ENCODE measurements at regions not wholly inside any gene's neighbourhood (a gene's known extent, or its start where the extent isn't known, plus 50 kb on each side); places are given as distances from the start of the nearest gene placed in this dataset.

GRCh38 chr14:97217111-97217885 lies 420.1 kb downstream of the VRK1 start:
- DNase-seq: no peak

DNA sequence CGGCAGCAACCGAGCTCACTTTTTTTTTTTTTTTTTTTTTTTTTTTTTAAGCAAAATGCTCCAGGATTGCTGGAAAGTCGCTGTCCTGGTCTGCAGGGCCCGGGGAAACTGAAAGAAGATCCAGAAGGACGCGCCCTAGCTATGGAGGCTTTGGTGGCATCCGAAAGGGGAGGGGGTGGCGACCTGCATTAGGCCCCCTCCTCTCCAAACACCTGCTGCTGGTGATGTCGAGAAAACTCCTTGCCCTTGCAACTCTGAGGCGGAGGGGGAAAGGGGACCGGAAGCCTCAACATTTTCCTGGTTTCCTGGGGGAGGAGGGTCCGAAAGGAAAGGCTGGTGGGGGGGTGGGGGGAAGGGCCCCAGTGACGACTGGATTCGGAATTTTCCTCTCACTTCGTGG lies 421.1 kb downstream of the VRK1 start:
- DNase-seq: peak in 1 of 2 experiments; percentile 20

DNA sequence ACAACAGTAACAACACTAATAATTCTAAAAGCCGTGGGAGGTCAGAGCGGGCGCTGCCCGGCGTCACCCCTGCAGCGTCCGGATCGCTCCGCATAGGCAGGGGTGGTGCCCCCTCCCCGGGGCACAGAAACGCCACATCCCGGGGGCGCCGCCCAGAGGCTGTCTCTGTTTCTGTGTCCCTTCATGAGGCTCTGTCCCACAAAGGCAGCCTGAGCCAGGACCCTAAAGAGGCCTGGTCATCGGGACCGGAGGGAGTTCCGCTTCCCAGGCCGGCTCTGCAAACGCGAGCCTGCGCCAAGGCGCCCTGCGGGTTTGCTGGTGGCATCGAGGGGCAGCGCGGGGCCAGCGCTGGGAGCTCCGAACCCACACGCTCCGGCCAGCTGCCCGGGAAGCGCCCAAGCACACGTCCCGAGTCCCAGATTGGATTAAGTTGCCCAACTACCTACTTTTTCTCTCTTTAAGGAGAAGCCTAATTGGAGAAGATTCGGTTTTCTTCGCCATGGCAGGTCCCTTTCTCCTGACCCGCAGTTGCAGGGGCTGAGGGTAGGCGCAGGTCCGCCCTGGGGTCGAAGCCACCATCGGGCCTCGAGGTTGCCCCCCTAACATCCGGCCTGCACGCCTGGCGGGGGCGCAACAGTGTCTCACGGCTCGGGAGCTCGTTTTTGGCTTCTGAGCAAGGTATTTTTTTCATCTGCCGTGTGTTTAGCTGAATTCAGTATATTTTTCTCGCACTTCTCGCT lies 421.7 kb downstream of the VRK1 start:
- DNase-seq: peak; percentile 50 to 60

DNA sequence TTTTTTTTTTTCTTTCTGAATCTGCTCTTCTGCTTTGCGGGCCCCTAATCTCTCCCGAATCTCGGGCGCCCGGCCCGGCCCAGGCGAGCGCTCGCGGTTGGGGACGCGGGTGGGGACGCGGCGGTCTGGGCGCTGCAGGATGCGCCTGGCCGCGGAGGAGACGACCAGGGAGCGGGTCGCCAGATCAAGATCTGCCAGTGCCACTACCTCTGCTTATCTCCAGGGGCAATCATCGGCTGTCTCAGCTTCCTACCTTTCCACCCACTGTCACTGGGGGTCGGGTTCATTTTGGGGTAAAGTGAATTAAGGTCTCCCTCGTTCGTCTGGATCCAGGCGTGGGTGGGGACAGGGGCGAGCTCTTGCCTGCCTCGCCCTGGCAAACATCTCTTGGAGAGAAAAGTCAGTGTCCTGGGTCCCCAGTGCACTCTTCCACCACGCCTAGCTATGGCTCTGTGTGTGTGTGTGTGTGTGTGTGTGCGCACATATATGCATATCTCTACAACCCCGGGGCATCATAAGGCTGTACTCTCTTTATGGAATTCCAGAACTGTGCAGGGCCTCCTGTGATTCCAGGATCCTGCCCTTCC lies 422.3 kb downstream of the VRK1 start:
- peak; percentile 39 to 41 for DNase-seq

GRCh38 chr14:97221572-97222285 lies 424.5 kb downstream of the VRK1 start:
- DNase-seq: no peak

GRCh38 chr14:97224016-97224415 lies 426.8 kb downstream of the VRK1 start:
- DNase-seq: no peak

DNA sequence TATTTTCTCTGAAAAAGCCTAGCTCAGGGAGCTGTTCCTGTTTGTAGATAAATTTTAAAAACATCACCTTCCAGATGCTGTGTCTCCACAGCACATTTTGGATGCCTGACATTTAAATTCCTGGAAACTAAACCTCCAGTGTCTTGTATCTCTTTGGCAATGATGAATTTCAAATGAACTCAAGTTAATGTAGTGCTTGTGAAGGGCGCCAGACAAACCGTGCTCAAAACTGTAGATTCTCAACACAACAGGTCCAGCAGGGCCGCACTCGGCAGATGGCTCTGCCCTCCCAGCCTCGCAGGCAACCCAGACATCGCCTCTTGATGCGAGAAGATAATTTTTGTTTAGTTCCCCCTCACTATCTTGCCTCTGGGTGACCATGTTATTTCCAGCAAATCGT lies 432.9 kb downstream of the VRK1 start:
- no peak for DNase-seq

- DNase-seq: no peak
Observed at GRCh38 chr14:97233319-97233985, 436.3 kb downstream of the VRK1 start.

GRCh38 chr14:97246648-97247047 lies 449.5 kb downstream of the VRK1 start:
- DNase-seq: no peak

- DNase-seq: no peak
Observed at GRCh38 chr14:97248973-97249372, 451.8 kb downstream of the VRK1 start.

DNA sequence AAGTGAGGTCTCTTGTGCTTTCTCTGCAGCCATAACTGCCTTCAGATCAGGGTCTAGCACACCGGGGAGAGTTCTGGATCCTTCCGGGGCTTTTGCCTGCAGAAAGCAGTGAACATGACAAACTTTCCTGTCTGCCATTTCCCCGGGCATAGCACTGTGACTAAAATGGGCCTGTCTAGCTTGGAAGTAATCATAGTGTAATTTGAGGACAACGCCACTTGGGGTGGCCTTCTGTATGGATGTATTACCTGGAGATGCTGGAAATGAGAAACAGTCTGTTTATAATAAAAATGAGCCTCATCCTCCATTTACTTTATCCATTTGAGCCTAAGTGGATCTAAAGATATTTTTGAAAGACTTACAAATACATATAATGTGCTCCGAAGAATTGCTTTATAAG lies 453.7 kb downstream of the VRK1 start:
- DNase-seq: no peak

GRCh38 chr14:97251491-97252155 lies 454.4 kb downstream of the VRK1 start:
- no peak for DNase-seq

GRCh38 chr14:97253756-97254155 lies 456.6 kb downstream of the VRK1 start:
- no peak for DNase-seq

- no peak for DNase-seq
Observed at GRCh38 chr14:97262336-97262735, 465.2 kb downstream of the VRK1 start.

DNA sequence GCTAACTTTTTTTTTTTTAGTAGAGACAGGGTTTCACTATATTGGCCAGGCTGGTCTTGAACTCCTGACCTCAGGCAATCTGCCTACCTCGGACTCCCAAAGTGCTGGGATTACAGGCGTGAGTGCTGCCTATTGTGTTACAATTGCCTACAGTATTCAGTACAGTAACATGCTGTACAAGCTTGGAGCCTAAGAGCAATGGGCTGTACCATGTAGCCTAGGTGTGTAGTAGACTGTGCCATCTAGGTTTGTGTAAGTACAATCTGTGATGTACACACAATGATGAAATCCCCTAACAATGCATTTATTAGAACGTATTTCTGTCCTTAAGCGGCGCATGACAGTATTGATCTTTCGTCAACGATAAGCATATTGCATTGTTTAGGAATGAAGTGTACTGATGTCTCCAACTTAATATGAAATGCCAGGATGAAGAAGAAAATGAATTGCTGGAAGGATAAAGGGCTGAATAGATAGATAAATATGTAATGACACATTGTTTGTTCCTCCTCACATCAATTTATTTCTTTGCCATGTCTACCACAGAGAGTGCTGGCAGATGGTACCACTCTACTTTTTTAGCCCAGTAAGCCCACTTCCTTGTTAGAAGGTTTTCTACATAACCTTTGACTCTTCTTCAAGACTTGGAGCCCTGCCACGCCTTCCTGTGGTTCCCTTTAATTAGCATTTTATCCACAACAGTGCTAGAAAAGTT lies 467.5 kb downstream of the VRK1 start:
- DNase-seq: no peak

DNA sequence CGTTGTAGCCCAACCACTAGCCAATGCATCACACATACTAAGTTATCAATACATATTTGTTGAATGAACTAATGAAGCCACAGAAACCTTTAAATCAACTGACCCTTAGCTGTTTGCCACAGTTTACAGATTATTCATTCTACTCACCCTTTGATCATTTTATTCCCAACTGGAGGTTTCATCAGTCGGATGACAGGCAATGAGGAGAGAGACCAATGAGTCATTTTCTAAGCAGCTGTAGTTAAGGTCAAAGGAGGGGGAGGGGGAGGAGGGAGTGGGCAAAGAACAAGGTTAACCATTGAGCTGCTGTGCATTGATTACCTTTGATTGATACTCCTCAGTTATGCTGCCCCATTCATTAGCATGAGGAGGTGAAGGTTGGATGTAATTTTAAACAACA lies 469.5 kb downstream of the VRK1 start:
- no peak for DNase-seq

DNA sequence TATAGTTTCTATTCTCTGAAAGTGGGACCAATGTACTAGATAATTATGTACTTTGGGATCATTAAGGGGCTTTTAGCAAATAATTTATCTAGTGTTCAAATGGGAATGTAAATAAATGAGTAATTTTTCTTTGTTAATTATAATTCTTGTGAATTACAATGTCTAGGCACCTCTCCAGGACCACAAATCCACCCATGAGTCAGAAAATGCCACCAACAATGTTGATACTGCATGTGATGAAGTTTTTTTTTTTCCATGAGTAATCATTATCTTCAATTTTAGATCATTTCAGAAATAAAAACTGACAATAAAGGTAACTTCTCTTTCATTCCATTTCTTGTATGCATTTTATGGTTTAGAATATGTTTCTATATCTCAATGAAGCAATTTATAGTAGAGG lies 470.3 kb downstream of the VRK1 start:
- no peak for DNase-seq

DNA sequence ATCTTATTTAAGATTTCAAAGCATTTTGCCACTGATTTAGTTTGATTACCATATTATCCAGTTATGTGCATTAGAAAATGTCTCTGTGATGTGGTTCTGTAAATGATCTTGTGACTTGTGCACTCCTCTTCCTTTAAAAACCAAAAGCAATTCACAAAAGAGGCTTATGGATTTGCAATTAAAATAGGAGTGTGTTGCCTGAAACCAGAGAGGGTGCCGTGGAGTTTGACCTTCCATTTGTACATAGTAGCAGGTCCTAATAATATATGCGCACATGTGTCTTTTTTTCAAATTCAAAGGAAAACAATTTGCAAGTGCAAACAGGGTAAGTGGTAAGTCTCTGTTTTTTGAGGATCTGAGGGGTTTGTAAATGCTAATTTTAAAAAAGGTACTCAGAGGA lies 470.9 kb downstream of the VRK1 start:
- no peak for DNase-seq

GRCh38 chr14:97270308-97270707 lies 473.1 kb downstream of the VRK1 start:
- DNase-seq: no peak

- DNase-seq: no peak
Observed at GRCh38 chr14:97271451-97271960, 474.3 kb downstream of the VRK1 start.

- DNase-seq: no peak
Observed at GRCh38 chr14:97273540-97273939, 476.4 kb downstream of the VRK1 start.

Measured in activated T-cell treated with anti-CD3 and anti-CD28 coated beads, Interleukin-2, amount 50 U/mL, for 48 hours (primary cell).